ENCODE measurements at regions not wholly inside any gene's neighbourhood (a gene's known extent, or its start where the extent isn't known, plus 50 kb on each side); places are given as distances from the start of the nearest gene placed in this dataset.

DNA sequence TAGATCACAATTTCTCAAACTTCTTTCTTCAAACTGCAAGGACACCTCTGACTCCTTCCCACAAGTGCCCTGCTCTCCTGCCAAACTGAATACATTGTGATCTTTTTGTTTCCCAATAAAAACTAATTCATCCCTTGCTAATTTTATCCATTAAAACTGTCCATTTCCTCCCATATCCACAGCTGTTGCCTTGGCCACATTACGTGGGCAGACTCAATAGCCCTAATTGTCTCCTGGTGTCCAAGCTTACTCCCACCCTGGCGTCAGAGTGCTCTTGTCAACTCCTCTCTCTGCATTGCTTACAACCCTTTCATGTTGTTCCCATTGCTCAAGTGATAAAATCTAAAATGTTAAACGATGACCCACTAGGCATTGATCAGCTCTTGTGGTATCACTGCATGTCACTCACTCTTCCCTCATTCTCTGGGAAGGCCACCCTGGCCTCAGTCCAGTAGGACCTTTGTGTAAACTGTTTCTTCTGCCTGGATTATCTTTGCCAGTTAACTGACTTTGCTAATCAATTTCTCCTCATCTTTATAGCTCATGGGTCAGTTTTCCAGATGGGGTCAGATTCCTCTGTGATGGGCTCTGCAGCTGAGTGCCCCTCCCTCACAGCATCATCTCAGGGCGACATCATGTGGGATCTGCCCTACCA is 525.0 kb downstream of the SLC4A3 start:
- no peak for ATAC-seq (ENCODE audit: low FRiP score)
- no peak for DNase-seq (ENCODE audit: low spot score)
- TF ChIP-seq CTCF (IDR thresholded peaks at IDR 0.05), result no peak

DNA sequence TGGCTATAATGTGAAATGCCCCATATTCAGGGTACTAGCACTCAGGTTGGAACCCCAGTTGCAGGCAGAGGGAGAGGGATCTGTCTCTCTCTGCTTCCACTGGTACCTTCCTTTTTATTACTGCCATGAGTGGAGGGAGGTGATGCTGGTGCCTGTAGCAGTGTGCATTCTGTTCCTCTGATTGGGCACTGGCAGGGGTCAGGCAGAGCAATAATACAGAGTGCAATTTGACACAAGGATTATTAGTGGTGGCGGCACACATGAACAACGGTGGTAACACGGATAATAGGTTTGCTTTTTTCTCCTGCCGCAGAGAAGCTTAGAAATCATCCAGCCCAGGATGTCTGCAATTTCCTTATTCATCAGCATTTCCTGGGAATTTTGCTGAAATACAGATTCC is 525.7 kb downstream of the SLC4A3 start:
- no peak for ATAC-seq (ENCODE audit: low FRiP score)
- no peak for DNase-seq (ENCODE audit: low spot score)
- TF ChIP-seq CTCF (IDR thresholded peaks at IDR 0.05), result no peak

- no peak for ATAC-seq (ENCODE audit: low FRiP score)
- no peak for TF ChIP-seq CTCF (IDR thresholded peaks at IDR 0.05)
- no peak for DNase-seq (ENCODE audit: low spot score)
Observed at GRCh38 chr2:220154304-220154703, 526.9 kb downstream of the SLC4A3 start.

- ATAC-seq (ENCODE audit: low FRiP score) (no peak), DNase-seq (ENCODE audit: low spot score) (no peak)
- TF ChIP-seq CTCF (IDR thresholded peaks at IDR 0.05), result no peak
Observed at GRCh38 chr2:220157312-220157711, 529.9 kb downstream of the SLC4A3 start.

GRCh38 chr2:220159738-220160137 is 532.3 kb downstream of the SLC4A3 start:
- DNase-seq (ENCODE audit: low spot score) (no peak), ATAC-seq (ENCODE audit: low FRiP score) (no peak)
- no peak for TF ChIP-seq CTCF (IDR thresholded peaks at IDR 0.05)

- no peak for DNase-seq (ENCODE audit: low spot score)
- ATAC-seq (ENCODE audit: low FRiP score), result no peak
- no peak for TF ChIP-seq CTCF (IDR thresholded peaks at IDR 0.05)
Observed at GRCh38 chr2:220162320-220162719, 534.9 kb downstream of the SLC4A3 start.

DNA sequence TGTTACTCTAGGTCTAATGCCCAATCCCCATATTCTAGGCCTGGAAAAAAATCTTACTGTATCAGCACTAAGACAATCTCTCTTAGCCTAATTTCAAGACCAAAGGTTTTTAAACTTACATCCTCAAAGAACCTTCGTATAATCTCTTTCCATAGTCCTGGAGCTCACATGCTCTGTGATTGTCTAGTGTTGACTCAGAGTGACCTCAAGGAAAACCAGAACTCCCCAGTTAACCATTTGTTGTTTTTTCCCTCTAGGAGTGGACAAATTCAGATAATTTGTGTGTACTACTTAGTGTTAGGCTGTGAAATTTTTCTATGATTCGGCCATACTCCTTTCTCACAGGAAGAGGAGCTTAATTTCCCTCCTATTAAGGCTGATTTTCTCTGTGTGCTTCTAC is 536.1 kb downstream of the SLC4A3 start:
- ATAC-seq (ENCODE audit: low FRiP score) (no peak), DNase-seq (ENCODE audit: low spot score) (no peak)
- no peak for TF ChIP-seq CTCF (IDR thresholded peaks at IDR 0.05)

Measured in omental fat pad (tissue), 3 donors.